ENCODE measurements at regions not wholly inside any gene's neighbourhood (a gene's known extent, or its start where the extent isn't known, plus 50 kb on each side); places are given as distances from the start of the nearest gene placed in this dataset.

- H3K4me1 Mint-ChIP-seq: peaks cover 10 to 15% of the 10 kb centered on the region in 2 experiments
- H3K27ac ChIP-seq (ENCODE audit: insufficient read length, low read depth, low read length): no peak overlapping the region
- no peak overlapping the region for H3K4ac ChIP-seq (ENCODE audit: low read depth, low read length)
- no peaks in the 10 kb centered on the region for H3K9me3 ChIP-seq (ENCODE audit: control insufficient read depth, low read depth, low read length)
- no peaks in the 10 kb centered on the region; the same call in 1 of the 2 replicates for H3K27me3 ChIP-seq (ENCODE audit: insufficient read depth, low read length)
- no peak overlapping the region for H2BK120ac ChIP-seq (ENCODE audit: low read depth, low read length, poor library complexity, severe bottlenecking)
- H3K4me2 ChIP-seq (ENCODE audit: insufficient read depth, insufficient read length, low read length): no peak overlapping the region
- no peak overlapping the region for H4K91ac ChIP-seq (ENCODE audit: insufficient read length, low read depth, low read length)
- TF ChIP-seq, protein P1, sequence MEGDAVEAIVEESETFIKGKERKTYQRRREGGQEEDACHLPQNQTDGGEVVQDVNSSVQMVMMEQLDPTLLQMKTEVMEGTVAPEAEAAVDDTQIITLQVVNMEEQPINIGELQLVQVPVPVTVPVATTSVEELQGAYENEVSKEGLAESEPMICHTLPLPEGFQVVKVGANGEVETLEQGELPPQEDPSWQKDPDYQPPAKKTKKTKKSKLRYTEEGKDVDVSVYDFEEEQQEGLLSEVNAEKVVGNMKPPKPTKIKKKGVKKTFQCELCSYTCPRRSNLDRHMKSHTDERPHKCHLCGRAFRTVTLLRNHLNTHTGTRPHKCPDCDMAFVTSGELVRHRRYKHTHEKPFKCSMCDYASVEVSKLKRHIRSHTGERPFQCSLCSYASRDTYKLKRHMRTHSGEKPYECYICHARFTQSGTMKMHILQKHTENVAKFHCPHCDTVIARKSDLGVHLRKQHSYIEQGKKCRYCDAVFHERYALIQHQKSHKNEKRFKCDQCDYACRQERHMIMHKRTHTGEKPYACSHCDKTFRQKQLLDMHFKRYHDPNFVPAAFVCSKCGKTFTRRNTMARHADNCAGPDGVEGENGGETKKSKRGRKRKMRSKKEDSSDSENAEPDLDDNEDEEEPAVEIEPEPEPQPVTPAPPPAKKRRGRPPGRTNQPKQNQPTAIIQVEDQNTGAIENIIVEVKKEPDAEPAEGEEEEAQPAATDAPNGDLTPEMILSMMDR (conservative IDR thresholded peaks at IDR 0.05): no peak
- no peak overlapping the region for H2BK15ac ChIP-seq (ENCODE audit: low read depth, low read length)
- H4K8ac ChIP-seq (replicated peaks; ENCODE audit: insufficient read length, low read depth, low read length): no peak overlapping the region
- H3K79me1 ChIP-seq (ENCODE audit: insufficient read depth, low read depth, low read length, poor library complexity, severe bottlenecking): no peaks in the 10 kb centered on the region
- DNase-seq: no peak
- no peak overlapping the region for H3K23ac ChIP-seq (ENCODE audit: insufficient read length, low read depth, low read length)
- no peak overlapping the region for H3T11ph ChIP-seq (ENCODE audit: low read length)
- H3K23me2 ChIP-seq (ENCODE audit: insufficient read length, low read depth, low read length, poor library complexity, severe bottlenecking): no peaks in the 10 kb centered on the region
- H3K56ac ChIP-seq (ENCODE audit: insufficient read length, low read depth, low read length): no peak overlapping the region
- H3K14ac ChIP-seq (ENCODE audit: insufficient read depth, low read length): no peak overlapping the region
- H2AFZ ChIP-seq (ENCODE audit: low read length): no peak overlapping the region
- no peak overlapping the region for H3K18ac ChIP-seq (ENCODE audit: insufficient read length, low read depth, low read length)
- no peaks in the 10 kb centered on the region; a peak in 1 of 5 replicates for H3K9me3 Mint-ChIP-seq
- no peaks in the 10 kb centered on the region for H3K36me3 Mint-ChIP-seq (ENCODE audit: insufficient read depth in 1 of 3, low read depth in 3 of 3)
- H3K4me3 Mint-ChIP-seq: no peak overlapping the region
- no peak overlapping the region for H3K27ac Mint-ChIP-seq
- no peak overlapping the region for H2BK20ac ChIP-seq (ENCODE audit: low read depth, low read length, poor library complexity, severe bottlenecking)
- peaks cover 16% of the 10 kb centered on the region for H3K27me3 Mint-ChIP-seq (ENCODE audit: low read depth)
- no peaks in the 10 kb centered on the region for H3K79me2 ChIP-seq (ENCODE audit: insufficient read depth, low read length)
- H4K20me1 ChIP-seq (ENCODE audit: control insufficient read depth, insufficient read depth, insufficient read length): no peaks in the 10 kb centered on the region
- H4K5ac ChIP-seq (ENCODE audit: insufficient read length, low read depth, low read length): no peak overlapping the region
- H3K4me1 ChIP-seq (ENCODE audit: insufficient read depth, low read length): 0 out of 2 replicates have a peak, but pooled peaks cover 2% of the 10 kb centered on the region
- H2AK5ac ChIP-seq (ENCODE audit: insufficient read length, low read length): no peak overlapping the region
- H3K9ac ChIP-seq (ENCODE audit: extremely low read depth, insufficient read length, low read length): no peak overlapping the region
- H2BK12ac ChIP-seq (ENCODE audit: insufficient read length, low read depth, low read length): no peak overlapping the region
- no peak overlapping the region for H2BK5ac ChIP-seq (ENCODE audit: insufficient read length, low read length)
Observed at GRCh38 chr3:72459588-72459987, 388.7 kb downstream of the SHQ1 start.

All from H9 (cell line).